ENCODE measurements at regions not wholly inside any gene's neighbourhood (a gene's known extent, or its start where the extent isn't known, plus 50 kb on each side); places are given as distances from the start of the nearest gene placed in this dataset.
"Not testable (repeated sequence)": the region's sequence is repeated elsewhere in the genome, so short reads cannot be mapped to it uniquely, and the experiment has no call there.

DNA sequence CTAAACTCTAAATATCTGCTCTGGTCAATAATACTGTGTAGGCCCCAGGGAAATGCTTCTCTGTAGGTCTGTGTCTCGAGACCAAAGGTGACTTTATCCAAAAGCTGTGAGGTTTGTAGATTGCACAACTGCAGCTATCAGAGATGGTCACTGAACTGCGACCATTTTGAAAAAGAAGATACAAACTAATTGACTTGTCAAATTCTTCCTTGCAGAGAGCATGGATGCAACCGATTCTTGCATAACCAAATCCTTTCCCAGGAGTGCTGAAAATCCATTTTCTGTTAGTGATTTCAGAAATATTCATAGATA is 155.8 kb downstream of the SH3BP4 start:
- Histone ChIP-seq H3K36me3 (ENCODE audit: control insufficient read depth in 2 of 2, insufficient read depth in 1 of 2, low read length in 2 of 2) (no peaks in the 10 kb centered on the region), H3K4me1 (ENCODE audit: control insufficient read depth, insufficient read depth, low read length) (no peaks in the 10 kb centered on the region), H3K27ac (ENCODE audit: extremely low read depth, low read depth, low read length) (no peak overlapping the region), H3K4me3 (ENCODE audit: low read depth, low read length) (no peak overlapping the region), H3K9me3 (ENCODE audit: control insufficient read depth, insufficient read depth, low read depth, low read length) (no peaks in the 10 kb centered on the region)
- ChIA-PET POLR2A (interaction anchor here (1.2 kb wide), 1 partner anchor 149 kb away, joined by 6 read pairs; no protein-coding TSS in a partner anchor), CTCF (interaction anchor here (0.6 to 3.6 kb wide), 39 partner anchors 8 to 1133 kb away, joined by 3 to 46 read pairs (median 4); no protein-coding TSS in a partner anchor)
- TF ChIP-seq, protein P1, sequence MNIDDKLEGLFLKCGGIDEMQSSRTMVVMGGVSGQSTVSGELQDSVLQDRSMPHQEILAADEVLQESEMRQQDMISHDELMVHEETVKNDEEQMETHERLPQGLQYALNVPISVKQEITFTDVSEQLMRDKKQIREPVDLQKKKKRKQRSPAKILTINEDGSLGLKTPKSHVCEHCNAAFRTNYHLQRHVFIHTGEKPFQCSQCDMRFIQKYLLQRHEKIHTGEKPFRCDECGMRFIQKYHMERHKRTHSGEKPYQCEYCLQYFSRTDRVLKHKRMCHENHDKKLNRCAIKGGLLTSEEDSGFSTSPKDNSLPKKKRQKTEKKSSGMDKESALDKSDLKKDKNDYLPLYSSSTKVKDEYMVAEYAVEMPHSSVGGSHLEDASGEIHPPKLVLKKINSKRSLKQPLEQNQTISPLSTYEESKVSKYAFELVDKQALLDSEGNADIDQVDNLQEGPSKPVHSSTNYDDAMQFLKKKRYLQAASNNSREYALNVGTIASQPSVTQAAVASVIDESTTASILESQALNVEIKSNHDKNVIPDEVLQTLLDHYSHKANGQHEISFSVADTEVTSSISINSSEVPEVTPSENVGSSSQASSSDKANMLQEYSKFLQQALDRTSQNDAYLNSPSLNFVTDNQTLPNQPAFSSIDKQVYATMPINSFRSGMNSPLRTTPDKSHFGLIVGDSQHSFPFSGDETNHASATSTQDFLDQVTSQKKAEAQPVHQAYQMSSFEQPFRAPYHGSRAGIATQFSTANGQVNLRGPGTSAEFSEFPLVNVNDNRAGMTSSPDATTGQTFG (tag by site-specific recombination; IDR thresholded peaks at IDR 0.05; ENCODE audit: borderline replicate concordance) = no peak
- TF ChIP-seq FEZF1 (tag by site-specific recombination; IDR thresholded peaks at IDR 0.05) (no peak), ZNF133 (tag by site-specific recombination; IDR thresholded peaks at IDR 0.05) (no peak), ZNF174 (tag by site-specific recombination; IDR thresholded peaks at IDR 0.05) (no peak), GLIS2 (tag by site-specific recombination; IDR thresholded peaks at IDR 0.05) (no peak)
- TF ChIP-seq, protein P2, sequence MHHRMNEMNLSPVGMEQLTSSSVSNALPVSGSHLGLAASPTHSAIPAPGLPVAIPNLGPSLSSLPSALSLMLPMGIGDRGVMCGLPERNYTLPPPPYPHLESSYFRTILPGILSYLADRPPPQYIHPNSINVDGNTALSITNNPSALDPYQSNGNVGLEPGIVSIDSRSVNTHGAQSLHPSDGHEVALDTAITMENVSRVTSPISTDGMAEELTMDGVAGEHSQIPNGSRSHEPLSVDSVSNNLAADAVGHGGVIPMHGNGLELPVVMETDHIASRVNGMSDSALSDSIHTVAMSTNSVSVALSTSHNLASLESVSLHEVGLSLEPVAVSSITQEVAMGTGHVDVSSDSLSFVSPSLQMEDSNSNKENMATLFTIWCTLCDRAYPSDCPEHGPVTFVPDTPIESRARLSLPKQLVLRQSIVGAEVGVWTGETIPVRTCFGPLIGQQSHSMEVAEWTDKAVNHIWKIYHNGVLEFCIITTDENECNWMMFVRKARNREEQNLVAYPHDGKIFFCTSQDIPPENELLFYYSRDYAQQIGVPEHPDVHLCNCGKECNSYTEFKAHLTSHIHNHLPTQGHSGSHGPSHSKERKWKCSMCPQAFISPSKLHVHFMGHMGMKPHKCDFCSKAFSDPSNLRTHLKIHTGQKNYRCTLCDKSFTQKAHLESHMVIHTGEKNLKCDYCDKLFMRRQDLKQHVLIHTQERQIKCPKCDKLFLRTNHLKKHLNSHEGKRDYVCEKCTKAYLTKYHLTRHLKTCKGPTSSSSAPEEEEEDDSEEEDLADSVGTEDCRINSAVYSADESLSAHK (tag by site-specific recombination; IDR thresholded peaks at IDR 0.05) = no peak
- TF ChIP-seq, protein P3, sequence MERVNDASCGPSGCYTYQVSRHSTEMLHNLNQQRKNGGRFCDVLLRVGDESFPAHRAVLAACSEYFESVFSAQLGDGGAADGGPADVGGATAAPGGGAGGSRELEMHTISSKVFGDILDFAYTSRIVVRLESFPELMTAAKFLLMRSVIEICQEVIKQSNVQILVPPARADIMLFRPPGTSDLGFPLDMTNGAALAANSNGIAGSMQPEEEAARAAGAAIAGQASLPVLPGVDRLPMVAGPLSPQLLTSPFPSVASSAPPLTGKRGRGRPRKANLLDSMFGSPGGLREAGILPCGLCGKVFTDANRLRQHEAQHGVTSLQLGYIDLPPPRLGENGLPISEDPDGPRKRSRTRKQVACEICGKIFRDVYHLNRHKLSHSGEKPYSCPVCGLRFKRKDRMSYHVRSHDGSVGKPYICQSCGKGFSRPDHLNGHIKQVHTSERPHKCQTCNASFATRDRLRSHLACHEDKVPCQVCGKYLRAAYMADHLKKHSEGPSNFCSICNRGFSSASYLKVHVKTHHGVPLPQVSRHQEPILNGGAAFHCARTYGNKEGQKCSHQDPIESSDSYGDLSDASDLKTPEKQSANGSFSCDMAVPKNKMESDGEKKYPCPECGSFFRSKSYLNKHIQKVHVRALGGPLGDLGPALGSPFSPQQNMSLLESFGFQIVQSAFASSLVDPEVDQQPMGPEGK (tag by site-specific recombination; IDR thresholded peaks at IDR 0.05) = no peak

DNA sequence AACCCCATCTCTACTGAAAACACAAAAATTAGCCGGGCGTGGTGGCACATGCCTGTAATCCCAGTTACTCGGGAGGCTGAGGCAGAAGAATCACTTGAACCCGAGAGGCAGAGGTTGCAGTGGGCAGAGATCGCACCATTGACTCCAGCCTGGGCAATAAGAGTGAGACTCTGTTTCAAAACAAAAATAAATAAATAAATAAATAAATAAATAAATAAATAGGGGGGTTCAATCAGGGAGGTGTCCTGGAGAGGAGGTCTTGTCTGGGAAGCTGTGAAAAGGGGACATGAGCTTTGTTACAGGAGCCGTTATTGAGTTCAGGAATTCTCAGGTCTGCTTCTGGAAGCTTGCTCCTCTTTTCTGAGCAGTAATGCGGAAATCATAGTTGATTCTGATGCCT is 157.7 kb downstream of the SH3BP4 start:
- H3K36me3 ChIP-seq (ENCODE audit: control insufficient read depth in 2 of 2, insufficient read depth in 1 of 2, low read length in 2 of 2); H3K9me3 ChIP-seq (ENCODE audit: control insufficient read depth, insufficient read depth, low read depth, low read length); H3K4me3 ChIP-seq (ENCODE audit: low read depth, low read length); H3K27ac ChIP-seq (ENCODE audit: extremely low read depth, low read depth, low read length); H3K4me1 ChIP-seq (ENCODE audit: control insufficient read depth, insufficient read depth, low read length); POLR2A ChIA-PET: not testable (repeated sequence)
- CTCF ChIA-PET = interaction anchor here (0.6 to 3.1 kb wide), 3 partner anchors 8 to 341 kb away, joined by 3 to 27 read pairs (median 4); no protein-coding TSS in a partner anchor
- TF ChIP-seq ZNF623 (tag by site-specific recombination; IDR thresholded peaks at IDR 0.05) (peak; percentile 52), ZNF555 (tag by site-specific recombination; conservative IDR thresholded peaks at IDR 0.05) (peak; percentile 65), ZBTB8A (tag by site-specific recombination; IDR thresholded peaks at IDR 0.05) (peak; percentile 32; the same call in 1 of the 2 replicates), ZNF560 (tag by site-specific recombination; IDR thresholded peaks at IDR 0.05; ENCODE audit: borderline replicate concordance) (0 out of 2 replicates have a peak, but pooled peaks have one; percentile 21)
- TF ChIP-seq, protein P4, sequence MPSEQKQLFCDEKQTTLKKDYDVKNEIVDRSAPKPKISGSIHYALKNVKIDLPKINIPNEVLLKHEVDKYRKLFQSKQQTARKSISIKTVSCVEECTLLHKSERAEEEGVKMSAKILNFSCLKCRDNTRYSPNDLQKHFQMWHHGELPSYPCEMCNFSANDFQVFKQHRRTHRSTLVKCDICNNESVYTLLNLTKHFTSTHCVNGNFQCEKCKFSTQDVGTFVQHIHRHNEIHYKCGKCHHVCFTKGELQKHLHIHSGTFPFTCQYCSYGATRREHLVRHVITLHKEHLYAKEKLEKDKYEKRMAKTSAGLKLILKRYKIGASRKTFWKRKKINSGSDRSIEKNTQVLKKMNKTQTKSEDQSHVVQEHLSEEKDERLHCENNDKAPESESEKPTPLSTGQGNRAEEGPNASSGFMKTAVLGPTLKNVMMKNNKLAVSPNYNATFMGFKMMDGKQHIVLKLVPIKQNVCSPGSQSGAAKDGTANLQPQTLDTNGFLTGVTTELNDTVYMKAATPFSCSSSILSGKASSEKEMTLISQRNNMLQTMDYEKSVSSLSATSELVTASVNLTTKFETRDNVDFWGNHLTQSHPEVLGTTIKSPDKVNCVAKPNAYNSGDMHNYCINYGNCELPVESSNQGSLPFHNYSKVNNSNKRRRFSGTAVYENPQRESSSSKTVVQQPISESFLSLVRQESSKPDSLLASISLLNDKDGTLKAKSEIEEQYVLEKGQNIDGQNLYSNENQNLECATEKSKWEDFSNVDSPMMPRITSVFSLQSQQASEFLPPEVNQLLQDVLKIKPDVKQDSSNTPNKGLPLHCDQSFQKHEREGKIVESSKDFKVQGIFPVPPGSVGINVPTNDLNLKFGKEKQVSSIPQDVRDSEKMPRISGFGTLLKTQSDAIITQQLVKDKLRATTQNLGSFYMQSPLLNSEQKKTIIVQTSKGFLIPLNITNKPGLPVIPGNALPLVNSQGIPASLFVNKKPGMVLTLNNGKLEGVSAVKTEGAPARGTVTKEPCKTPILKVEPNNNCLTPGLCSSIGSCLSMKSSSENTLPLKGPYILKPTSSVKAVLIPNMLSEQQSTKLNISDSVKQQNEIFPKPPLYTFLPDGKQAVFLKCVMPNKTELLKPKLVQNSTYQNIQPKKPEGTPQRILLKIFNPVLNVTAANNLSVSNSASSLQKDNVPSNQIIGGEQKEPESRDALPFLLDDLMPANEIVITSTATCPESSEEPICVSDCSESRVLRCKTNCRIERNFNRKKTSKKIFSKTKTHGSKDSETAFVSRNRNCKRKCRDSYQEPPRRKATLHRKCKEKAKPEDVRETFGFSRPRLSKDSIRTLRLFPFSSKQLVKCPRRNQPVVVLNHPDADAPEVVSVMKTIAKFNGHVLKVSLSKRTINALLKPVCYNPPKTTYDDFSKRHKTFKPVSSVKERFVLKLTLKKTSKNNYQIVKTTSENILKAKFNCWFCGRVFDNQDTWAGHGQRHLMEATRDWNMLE (tag by site-specific recombination; conservative IDR thresholded peaks at IDR 0.05; ENCODE audit: low read depth) = peak; percentile 71
- TF ChIP-seq, protein P5, sequence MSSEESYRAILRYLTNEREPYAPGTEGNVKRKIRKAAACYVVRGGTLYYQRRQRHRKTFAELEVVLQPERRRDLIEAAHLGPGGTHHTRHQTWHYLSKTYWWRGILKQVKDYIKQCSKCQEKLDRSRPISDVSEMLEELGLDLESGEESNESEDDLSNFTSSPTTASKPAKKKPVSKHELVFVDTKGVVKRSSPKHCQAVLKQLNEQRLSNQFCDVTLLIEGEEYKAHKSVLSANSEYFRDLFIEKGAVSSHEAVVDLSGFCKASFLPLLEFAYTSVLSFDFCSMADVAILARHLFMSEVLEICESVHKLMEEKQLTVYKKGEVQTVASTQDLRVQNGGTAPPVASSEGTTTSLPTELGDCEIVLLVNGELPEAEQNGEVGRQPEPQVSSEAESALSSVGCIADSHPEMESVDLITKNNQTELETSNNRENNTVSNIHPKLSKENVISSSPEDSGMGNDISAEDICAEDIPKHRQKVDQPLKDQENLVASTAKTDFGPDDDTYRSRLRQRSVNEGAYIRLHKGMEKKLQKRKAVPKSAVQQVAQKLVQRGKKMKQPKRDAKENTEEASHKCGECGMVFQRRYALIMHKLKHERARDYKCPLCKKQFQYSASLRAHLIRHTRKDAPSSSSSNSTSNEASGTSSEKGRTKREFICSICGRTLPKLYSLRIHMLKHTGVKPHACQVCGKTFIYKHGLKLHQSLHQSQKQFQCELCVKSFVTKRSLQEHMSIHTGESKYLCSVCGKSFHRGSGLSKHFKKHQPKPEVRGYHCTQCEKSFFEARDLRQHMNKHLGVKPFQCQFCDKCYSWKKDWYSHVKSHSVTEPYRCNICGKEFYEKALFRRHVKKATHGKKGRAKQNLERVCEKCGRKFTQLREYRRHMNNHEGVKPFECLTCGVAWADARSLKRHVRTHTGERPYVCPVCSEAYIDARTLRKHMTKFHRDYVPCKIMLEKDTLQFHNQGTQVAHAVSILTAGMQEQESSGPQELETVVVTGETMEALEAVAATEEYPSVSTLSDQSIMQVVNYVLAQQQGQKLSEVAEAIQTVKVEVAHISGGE (tag by site-specific recombination; conservative IDR thresholded peaks at IDR 0.05; ENCODE audit: low read depth) = peak; percentile 47
- TF ChIP-seq, protein P6, sequence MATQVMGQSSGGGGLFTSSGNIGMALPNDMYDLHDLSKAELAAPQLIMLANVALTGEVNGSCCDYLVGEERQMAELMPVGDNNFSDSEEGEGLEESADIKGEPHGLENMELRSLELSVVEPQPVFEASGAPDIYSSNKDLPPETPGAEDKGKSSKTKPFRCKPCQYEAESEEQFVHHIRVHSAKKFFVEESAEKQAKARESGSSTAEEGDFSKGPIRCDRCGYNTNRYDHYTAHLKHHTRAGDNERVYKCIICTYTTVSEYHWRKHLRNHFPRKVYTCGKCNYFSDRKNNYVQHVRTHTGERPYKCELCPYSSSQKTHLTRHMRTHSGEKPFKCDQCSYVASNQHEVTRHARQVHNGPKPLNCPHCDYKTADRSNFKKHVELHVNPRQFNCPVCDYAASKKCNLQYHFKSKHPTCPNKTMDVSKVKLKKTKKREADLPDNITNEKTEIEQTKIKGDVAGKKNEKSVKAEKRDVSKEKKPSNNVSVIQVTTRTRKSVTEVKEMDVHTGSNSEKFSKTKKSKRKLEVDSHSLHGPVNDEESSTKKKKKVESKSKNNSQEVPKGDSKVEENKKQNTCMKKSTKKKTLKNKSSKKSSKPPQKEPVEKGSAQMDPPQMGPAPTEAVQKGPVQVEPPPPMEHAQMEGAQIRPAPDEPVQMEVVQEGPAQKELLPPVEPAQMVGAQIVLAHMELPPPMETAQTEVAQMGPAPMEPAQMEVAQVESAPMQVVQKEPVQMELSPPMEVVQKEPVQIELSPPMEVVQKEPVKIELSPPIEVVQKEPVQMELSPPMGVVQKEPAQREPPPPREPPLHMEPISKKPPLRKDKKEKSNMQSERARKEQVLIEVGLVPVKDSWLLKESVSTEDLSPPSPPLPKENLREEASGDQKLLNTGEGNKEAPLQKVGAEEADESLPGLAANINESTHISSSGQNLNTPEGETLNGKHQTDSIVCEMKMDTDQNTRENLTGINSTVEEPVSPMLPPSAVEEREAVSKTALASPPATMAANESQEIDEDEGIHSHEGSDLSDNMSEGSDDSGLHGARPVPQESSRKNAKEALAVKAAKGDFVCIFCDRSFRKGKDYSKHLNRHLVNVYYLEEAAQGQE (tag by site-specific recombination; IDR thresholded peaks at IDR 0.05) = peak; percentile 20; the same call in 1 of the 2 replicates

All from HEK293 (cell line).